Loucy (cell line): ENCODE measurements at regions not wholly inside any gene's neighbourhood (a gene's known extent, or its start where the extent isn't known, plus 50 kb on each side); places are given as distances from the start of the nearest gene placed in this dataset.

ENCODE experiments used
- H2AFZ ChIP-seq: fragments of 200-600 bp; sonication (generic); 2 replicates; pipeline ENCODE4 v1.6.0; 2016; ENCODE audit warnings: antibody characterized with exemption, mild to moderate bottlenecking, low read length, moderate library complexity
- H3F3A ChIP-seq: fragments of 200-600 bp; 2 replicates; pipeline ENCODE4 v1.6.0; 2016; ENCODE audit warnings: antibody characterized with exemption, low read depth, mild to moderate bottlenecking
- H3K27me3 ChIP-seq: fragments of 200-600 bp; sonication (generic); 2 replicates; pipeline ENCODE4 v1.6.1; 2014; ENCODE audit warnings: low read length, mild to moderate bottlenecking; ENCODE audit not compliant: insufficient read depth, poor library complexity, severe bottlenecking
- H3K36me3 ChIP-seq: fragments of 200-600 bp; sonication (generic); 2 replicates; pipeline ENCODE4 v1.6.1; 2016; ENCODE audit warnings: low read length; ENCODE audit not compliant: insufficient read depth
- H3K4me1 ChIP-seq: fragments of 200-600 bp; sonication (generic); 2 replicates; pipeline ENCODE4 v1.5.1; 2014; ENCODE audit warnings: low read length, mild to moderate bottlenecking; ENCODE audit not compliant: insufficient read depth, poor library complexity, severe bottlenecking
- H3K4me2 ChIP-seq: fragments of 200-600 bp; sonication (generic); 2 replicates; pipeline ENCODE4 v1.6.0; 2014; ENCODE audit warnings: antibody characterized with exemption, low read length, low read depth, mild to moderate bottlenecking; ENCODE audit not compliant: poor library complexity, severe bottlenecking
- H3K4me3 ChIP-seq: fragments of 200-600 bp; sonication (generic); 2 replicates; pipeline ENCODE4 v1.5.1; 2014; ENCODE audit warnings: low read length, mild to moderate bottlenecking, mixed read lengths; ENCODE audit not compliant: poor library complexity, severe bottlenecking
- H3K79me2 ChIP-seq: fragments of 200-600 bp; sonication (generic); 2 replicates; pipeline ENCODE4 v1.6.1; 2014; ENCODE audit warnings: low read length; ENCODE audit not compliant: insufficient read depth
- H3K9ac ChIP-seq: fragments of 200-600 bp; sonication (generic); 2 replicates; pipeline ENCODE4 v1.6.0; 2014; ENCODE audit warnings: mild to moderate bottlenecking, low read depth, low read length, moderate library complexity; ENCODE audit not compliant: poor library complexity, severe bottlenecking
- H3K9me2 ChIP-seq: fragments of 200-600 bp; sonication (generic); replicated peaks from 2 replicates; pipeline ENCODE4 v1.6.1; 2016; ENCODE audit warnings: low read depth, low read length, mixed read lengths
- H3K9me3 ChIP-seq: fragments of 200-600 bp; sonication (generic); 2 replicates; pipeline ENCODE4 v1.6.1; 2014; ENCODE audit warnings: mild to moderate bottlenecking, antibody characterized with exemption, low read length, low read depth; ENCODE audit not compliant: insufficient read depth
- H4K20me1 ChIP-seq: fragments of 200-600 bp; sonication (generic); 2 replicates; pipeline ENCODE4 v1.6.0; 2014; ENCODE audit warnings: antibody characterized with exemption, low read length, mild to moderate bottlenecking; ENCODE audit not compliant: insufficient read depth, poor library complexity, severe bottlenecking
- EZH2phosphoT487 ChIP-seq: fragments of 200-600 bp; IDR thresholded peaks from 2 replicates; pipeline ENCODE4 v1.6.1; 2018; ENCODE audit warnings: antibody characterized with exemption, mild to moderate bottlenecking, moderate library complexity, borderline replicate concordance
- TF ChIP-seq, protein P1 (sequence below): fragments of 200-600 bp; sonication (generic); conservative IDR thresholded peaks from 2 replicates; pipeline ENCODE4 v1.5.1; 2014; ENCODE audit warnings: mild to moderate bottlenecking, antibody characterized with exemption, low read length

DNA sequence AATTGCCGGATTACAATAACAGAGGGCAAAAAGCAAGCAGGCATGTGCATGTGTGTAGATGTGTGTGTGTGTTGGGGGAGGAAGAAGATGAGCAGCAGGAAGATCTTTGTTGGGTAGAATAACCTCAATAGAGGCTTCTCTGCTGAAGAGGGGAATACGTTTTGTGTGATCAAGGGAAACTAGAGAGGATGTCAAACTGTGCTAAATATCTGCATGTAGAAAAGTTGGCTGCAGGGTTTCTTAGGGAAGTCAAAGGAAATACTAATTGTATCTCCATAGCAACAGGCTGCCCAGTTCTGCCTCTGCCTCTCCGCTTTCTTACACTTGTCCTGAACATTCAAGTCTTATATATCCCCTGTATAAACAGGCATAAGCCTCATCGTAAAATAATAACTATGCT is 190.1 kb upstream of the RND3 start:
- H3K4me2 ChIP-seq, result no peak overlapping the region
- no peaks in the 10 kb centered on the region for H3F3A ChIP-seq
- H3K4me3 ChIP-seq, result no peak overlapping the region
- no peaks in the 10 kb centered on the region for H4K20me1 ChIP-seq
- no peak overlapping the region for H3K9ac ChIP-seq
- no peaks in the 10 kb centered on the region for H3K27me3 ChIP-seq
- no peaks in the 10 kb centered on the region for H3K9me2 ChIP-seq
- no peak for TF ChIP-seq EZH2phosphoT487
- TF ChIP-seq, protein P1, sequence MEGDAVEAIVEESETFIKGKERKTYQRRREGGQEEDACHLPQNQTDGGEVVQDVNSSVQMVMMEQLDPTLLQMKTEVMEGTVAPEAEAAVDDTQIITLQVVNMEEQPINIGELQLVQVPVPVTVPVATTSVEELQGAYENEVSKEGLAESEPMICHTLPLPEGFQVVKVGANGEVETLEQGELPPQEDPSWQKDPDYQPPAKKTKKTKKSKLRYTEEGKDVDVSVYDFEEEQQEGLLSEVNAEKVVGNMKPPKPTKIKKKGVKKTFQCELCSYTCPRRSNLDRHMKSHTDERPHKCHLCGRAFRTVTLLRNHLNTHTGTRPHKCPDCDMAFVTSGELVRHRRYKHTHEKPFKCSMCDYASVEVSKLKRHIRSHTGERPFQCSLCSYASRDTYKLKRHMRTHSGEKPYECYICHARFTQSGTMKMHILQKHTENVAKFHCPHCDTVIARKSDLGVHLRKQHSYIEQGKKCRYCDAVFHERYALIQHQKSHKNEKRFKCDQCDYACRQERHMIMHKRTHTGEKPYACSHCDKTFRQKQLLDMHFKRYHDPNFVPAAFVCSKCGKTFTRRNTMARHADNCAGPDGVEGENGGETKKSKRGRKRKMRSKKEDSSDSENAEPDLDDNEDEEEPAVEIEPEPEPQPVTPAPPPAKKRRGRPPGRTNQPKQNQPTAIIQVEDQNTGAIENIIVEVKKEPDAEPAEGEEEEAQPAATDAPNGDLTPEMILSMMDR, result no peak
- H3K79me2 ChIP-seq, result no peaks in the 10 kb centered on the region
- H3K4me1 ChIP-seq, result peaks cover 11% of the 10 kb centered on the region
- H3K36me3 ChIP-seq, result no peaks in the 10 kb centered on the region
- no peaks in the 10 kb centered on the region for H3K9me3 ChIP-seq
- no peak overlapping the region for H2AFZ ChIP-seq

DNA sequence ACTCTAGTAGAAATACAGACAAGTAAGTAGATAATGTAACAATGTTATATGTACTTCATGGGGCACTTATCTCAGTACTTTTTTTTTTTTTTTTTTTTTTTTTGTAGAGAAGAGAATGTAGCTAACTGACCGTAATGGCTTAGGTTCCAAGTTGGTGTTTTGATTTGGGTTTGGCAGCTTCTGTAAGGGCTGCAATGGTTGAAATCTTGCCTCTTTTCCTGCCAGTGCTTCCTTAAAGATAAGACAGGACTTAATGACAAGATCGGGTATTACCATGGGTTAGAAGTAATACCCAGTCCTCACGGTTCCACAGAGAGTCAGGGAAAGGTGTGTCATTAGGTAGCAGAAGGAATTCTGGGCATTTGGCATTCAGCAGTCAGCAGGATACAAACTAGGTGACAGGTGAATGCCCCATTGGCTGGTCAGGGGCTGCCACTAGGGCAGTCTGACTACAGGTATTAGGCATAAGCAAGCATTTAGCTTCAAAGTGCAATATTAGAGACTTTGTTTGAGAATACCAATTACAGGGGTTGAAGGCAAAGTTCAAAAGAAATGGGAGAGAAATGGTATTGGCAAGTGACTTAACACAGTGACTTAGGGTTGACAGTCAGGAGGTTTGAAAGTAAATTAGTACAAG is 189.4 kb upstream of the RND3 start:
- Histone ChIP-seq H3K9ac (no peak overlapping the region), H3K27me3 (no peaks in the 10 kb centered on the region)

DNA sequence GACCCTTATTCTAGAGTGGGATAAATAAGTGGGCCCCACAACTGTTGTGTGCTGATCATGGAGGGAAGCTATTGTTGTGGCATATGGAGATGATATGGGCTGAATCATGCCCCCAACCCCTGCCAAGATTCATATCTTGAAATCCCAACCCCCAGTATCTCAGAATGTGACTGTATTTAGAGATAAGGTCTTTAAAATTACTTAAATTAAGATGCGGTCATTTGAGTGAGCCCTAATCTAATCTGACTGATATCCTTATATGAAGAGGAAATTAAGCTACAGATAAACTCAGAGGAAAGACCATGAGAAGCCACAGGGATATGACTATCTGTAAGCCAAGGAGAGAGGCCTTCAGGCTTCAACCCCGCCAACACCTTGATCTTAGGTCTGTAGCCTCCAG is 188.3 kb upstream of the RND3 start:
- H3K9me3 ChIP-seq, result no peaks in the 10 kb centered on the region
- no peaks in the 10 kb centered on the region for H4K20me1 ChIP-seq
- H3K27me3 ChIP-seq, result no peaks in the 10 kb centered on the region
- H3K9ac ChIP-seq, result no peak overlapping the region
- no peaks in the 10 kb centered on the region for H3K79me2 ChIP-seq
- H3K36me3 ChIP-seq, result no peaks in the 10 kb centered on the region
- H2AFZ ChIP-seq, result no peak overlapping the region
- no peak overlapping the region for H3K4me3 ChIP-seq
- no peak overlapping the region for H3K4me2 ChIP-seq
- peaks cover 11% of the 10 kb centered on the region for H3K4me1 ChIP-seq
- no peaks in the 10 kb centered on the region for H3F3A ChIP-seq
- no peaks in the 10 kb centered on the region for H3K9me2 ChIP-seq
- TF ChIP-seq, protein P1, result no peak
- no peak for TF ChIP-seq EZH2phosphoT487

More for the DNA sequence above, 189.4 kb upstream of the RND3 start:
- H3K4me1 ChIP-seq, result peaks cover 11% of the 10 kb centered on the region
- no peak for TF ChIP-seq EZH2phosphoT487
- TF ChIP-seq, protein P1, result no peak
- H3K36me3 ChIP-seq, result no peaks in the 10 kb centered on the region
- H3F3A ChIP-seq, result no peaks in the 10 kb centered on the region
- H3K4me2 ChIP-seq, result no peak overlapping the region
- no peaks in the 10 kb centered on the region for H4K20me1 ChIP-seq
- no peaks in the 10 kb centered on the region for H3K79me2 ChIP-seq
- H3K9me3 ChIP-seq, result no peaks in the 10 kb centered on the region
- H2AFZ ChIP-seq, result no peak overlapping the region
- no peaks in the 10 kb centered on the region for H3K9me2 ChIP-seq
- no peak overlapping the region for H3K4me3 ChIP-seq
